H1 (cell line): ENCODE measurements at regions not wholly inside any gene's neighbourhood (a gene's known extent, or its start where the extent isn't known, plus 50 kb on each side); places are given as distances from the start of the nearest gene placed in this dataset.

Source experiments
- CTCF ChIA-PET: fragments of 300-600 bp; sonication (Branson Sonifier 250); formaldehyde crosslinking; loops from one replicate; lab custom pipeline; 2021; ENCODE audit not compliant: partially characterized antibody; lab: Charles Lee
- POLR2A ChIA-PET: fragments of 300-600 bp; sonication (Branson Sonifier 250); formaldehyde crosslinking; loops from one replicate; lab custom pipeline; 2021; ENCODE audit warnings: inconsistent platforms; ENCODE audit not compliant: partially characterized antibody; lab: Charles Lee
- DNase-seq, 2 experiments: peaks; one replicate each; pipeline versions ENCODE4 v3.0.0 to v3.0.0-alpha.2; 2010 to 2022; ENCODE audit warnings: low spot score in 2 of 2, low read depth in 1 of 2, mixed read lengths in 1 of 2
- FAIRE-seq: peaks from 2 replicates; lab custom pipeline; 2011; peaks lifted over from hg19 to GRCh38; lab: Jason Lieb, UNC
- H2AFZ ChIP-seq: 2 replicates; pipeline ENCODE4 v1.8.1; 2012; ENCODE audit warnings: low read length, inconsistent platforms
- H2AK5ac ChIP-seq: 2 replicates; pipeline ENCODE4 v1.6.1; 2013; ENCODE audit warnings: low read depth, low read length
- H2BK120ac ChIP-seq: replicated peaks from 2 replicates; pipeline ENCODE3; 2013; ENCODE audit warnings: low read depth, low read length, inconsistent platforms
- H2BK12ac ChIP-seq: 2 replicates; pipeline ENCODE4 v1.6.1; 2013; ENCODE audit warnings: low read depth, low read length
- H2BK15ac ChIP-seq: 2 replicates; pipeline ENCODE4 v1.6.1; 2013; ENCODE audit warnings: low read length
- H2BK20ac ChIP-seq: 2 replicates; pipeline ENCODE4 v1.6.1; 2013; ENCODE audit warnings: low read length
- H2BK5ac ChIP-seq: 2 replicates; pipeline ENCODE4 v1.6.1; 2013; ENCODE audit warnings: low read depth, low read length
- H3K14ac ChIP-seq: 2 replicates; pipeline ENCODE4 v1.6.1; 2013; ENCODE audit warnings: inconsistent platforms; ENCODE audit not compliant: insufficient read length
- H3K18ac ChIP-seq: 2 replicates; pipeline ENCODE4 v1.6.1; 2013; ENCODE audit warnings: low read length; ENCODE audit errors: extremely low read depth
- H3K23ac ChIP-seq: 2 replicates; pipeline ENCODE4 v1.6.1; 2013; ENCODE audit warnings: inconsistent platforms; ENCODE audit not compliant: insufficient read length
- H3K23me2 ChIP-seq: 2 replicates; pipeline ENCODE4 v1.6.1; 2013; ENCODE audit warnings: low read depth, low read length
- H3K27ac ChIP-seq: 2 replicates; pipeline ENCODE4 v1.6.1; 2011; ENCODE audit warnings: low read depth, low read length, inconsistent platforms
- H3K27me3 ChIP-seq, 4 experiments: replicated peaks in 1 of 4; 1 replicate in 1 of 4; 2 replicates in 3 of 4; pipeline versions ENCODE4 v1.6.1 to v1.8.1; 2011 to 2013; ENCODE audit warnings: low read length in 3 of 4, mild to moderate bottlenecking in 3 of 4, inconsistent platforms in 2 of 4, mixed read lengths in 2 of 4, moderate library complexity in 1 of 4; ENCODE audit not compliant: control insufficient read depth in 3 of 4, insufficient read depth in 3 of 4; ENCODE audit errors: extremely low read depth in 1 of 4
- H3K36me3 ChIP-seq, 4 experiments: 2 replicates each; pipeline versions ENCODE4 v1.6.1 to v1.8.1; 2011 to 2013; ENCODE audit warnings: mild to moderate bottlenecking in 4 of 4, low read length in 3 of 4, moderate library complexity in 2 of 4, control low read depth in 1 of 4, inconsistent platforms in 1 of 4; ENCODE audit not compliant: insufficient read depth in 4 of 4, control insufficient read depth in 2 of 4
- H3K4ac ChIP-seq: replicated peaks from 2 replicates; pipeline ENCODE3; 2013; ENCODE audit warnings: low read length, low read depth, mixed read lengths, inconsistent platforms; ENCODE audit not compliant: insufficient read length
- H3K4me1 ChIP-seq, 4 experiments: replicated peaks in 1 of 4; 1 replicate in 1 of 4; 2 replicates in 3 of 4; pipeline versions ENCODE4 v1.6.1 to v1.8.1; 2011 to 2013; ENCODE audit warnings: low read length in 3 of 4, inconsistent platforms in 2 of 4, mixed read lengths in 1 of 4; ENCODE audit not compliant: insufficient read depth in 4 of 4, control insufficient read depth in 3 of 4
- H3K4me2 ChIP-seq, 2 experiments: 2 replicates each; pipeline versions ENCODE4 v1.6.1 to v1.8.1; 2011 to 2013; ENCODE audit warnings: low read depth in 2 of 2, low read length in 2 of 2, control low read depth in 1 of 2, inconsistent platforms in 1 of 2, mild to moderate bottlenecking in 1 of 2; ENCODE audit not compliant: insufficient read depth in 1 of 2
- H3K4me3 ChIP-seq, 4 experiments: fragments of 200-600, 300-600 bp in 1 of 4; sonication (generic), shearing (Covaris generic), sonication (Bioruptor Twin) in 1 of 4; 2 replicates each; pipeline versions ENCODE4 v1.5.1 to v1.8.1; 2011 to 2016; ENCODE audit warnings: low read length in 4 of 4, low read depth in 3 of 4, control low read depth in 2 of 4, inconsistent platforms in 2 of 4, mild to moderate bottlenecking in 2 of 4, mixed read lengths in 1 of 4, moderate library complexity in 1 of 4; ENCODE audit not compliant: insufficient read depth in 2 of 4; ENCODE audit errors: extremely low read depth in 1 of 4
- H3K56ac ChIP-seq: replicated peaks from 2 replicates; pipeline ENCODE3; 2013; ENCODE audit warnings: low read depth, mild to moderate bottlenecking, mixed read lengths, low read length, inconsistent platforms; ENCODE audit not compliant: insufficient read length
- H3K79me1 ChIP-seq: 2 replicates; pipeline ENCODE4 v1.6.1; 2013; ENCODE audit warnings: low read depth, low read length, control low read depth
- H3K79me2 ChIP-seq, 2 experiments: 2 replicates each; pipeline versions ENCODE4 v1.6.1 to v1.8.1; 2012 to 2013; ENCODE audit warnings: low read length in 2 of 2, mild to moderate bottlenecking in 2 of 2, inconsistent platforms in 1 of 2; ENCODE audit not compliant: insufficient read depth in 2 of 2, control insufficient read depth in 1 of 2
- H3K9ac ChIP-seq, 4 experiments: replicated peaks in 1 of 4; 1 replicate in 1 of 4; 2 replicates in 3 of 4; pipeline versions ENCODE4 v1.6.1 to v1.8.1; 2011 to 2013; ENCODE audit warnings: low read depth in 3 of 4, low read length in 3 of 4, control low read depth in 2 of 4, mild to moderate bottlenecking in 2 of 4, moderate library complexity in 2 of 4, inconsistent platforms in 1 of 4; ENCODE audit errors: extremely low read depth in 1 of 4
- H3K9me3 ChIP-seq, 2 experiments: 2 replicates each; pipeline versions ENCODE4 v1.6.1 to v1.8.1; 2012 to 2013; ENCODE audit warnings: mild to moderate bottlenecking in 2 of 2, moderate library complexity in 2 of 2, control low read depth in 1 of 2, inconsistent platforms in 1 of 2, low read depth in 1 of 2, low read length in 1 of 2, mixed read lengths in 1 of 2; ENCODE audit not compliant: insufficient read depth in 2 of 2
- H4K20me1 ChIP-seq, 2 experiments: replicated peaks in 1 of 2; 2 replicates each; pipeline versions ENCODE3 to v1.8.1; 2011 to 2013; ENCODE audit warnings: inconsistent platforms in 2 of 2, low read length in 2 of 2, mild to moderate bottlenecking in 1 of 2; ENCODE audit not compliant: insufficient read depth in 2 of 2, control insufficient read depth in 1 of 2
- H4K5ac ChIP-seq: 2 replicates; pipeline ENCODE4 v1.6.1; 2013; ENCODE audit warnings: low read length, low read depth, mixed read lengths, inconsistent platforms; ENCODE audit not compliant: insufficient read length
- H4K8ac ChIP-seq: 2 replicates; pipeline ENCODE4 v1.8.0; 2013; ENCODE audit warnings: mild to moderate bottlenecking, moderate library complexity, low read length, inconsistent platforms; ENCODE audit not compliant: insufficient read depth; ENCODE audit errors: extremely low read depth
- H4K91ac ChIP-seq: replicated peaks from 2 replicates; pipeline ENCODE3; 2013; ENCODE audit warnings: low read length, mixed read lengths, inconsistent platforms; ENCODE audit not compliant: insufficient read length
- CBX8 ChIP-seq: fragments of 300-800, 300-1000 bp; sonication (generic); IDR thresholded peaks from 2 replicates; pipeline ENCODE4 v1.7.1; 2016; ENCODE audit warnings: low read depth, low read length, borderline replicate concordance
- CEBPB ChIP-seq: IDR thresholded peaks from 2 replicates; pipeline ENCODE4 v1.6.1; 2012; ENCODE audit warnings: low read depth, low read length
- JUN ChIP-seq: IDR thresholded peaks from 2 replicates; pipeline ENCODE4 v1.6.1; 2011; ENCODE audit warnings: low read depth, mild to moderate bottlenecking, improper control_type of control experiment, low read length
- JUND ChIP-seq: IDR thresholded peaks from 2 replicates; pipeline ENCODE4 v1.6.1; 2011; ENCODE audit warnings: mild to moderate bottlenecking, improper control_type of control experiment, low read length
- KDM1A ChIP-seq: fragments of 200-600, 300-600 bp; sonication (generic); IDR thresholded peaks from 2 replicates; pipeline ENCODE4 v1.7.1; 2016; ENCODE audit warnings: mild to moderate bottlenecking, low read length, borderline replicate concordance
- MAFK ChIP-seq: IDR thresholded peaks from 2 replicates; pipeline ENCODE4 v1.6.1; 2012; ENCODE audit warnings: low read depth, mild to moderate bottlenecking, improper control_type of control experiment, low read length
- WGBS, 2 experiments: shearing (Covaris generic) in 1 of 2; methylation state at CpG; one replicate each; pipeline versions ENCODE4 v1.1.6 to v1.1.7; 2013 to 2015; ENCODE audit warnings: low lambda C conversion rate in 2 of 2, mixed read lengths in 2 of 2, inconsistent platforms in 1 of 2, low coverage in 1 of 2, missing lambda C conversion rate in 1 of 2; ENCODE audit not compliant: insufficient replicate concordance in 2 of 2, insufficient coverage in 1 of 2, insufficient read length in 1 of 2; ENCODE audit errors: extremely low coverage in 1 of 2, missing lambda C conversion rate in 1 of 2; 5-methylcytosine and 5-hydroxymethylcytosine counted together

DNA sequence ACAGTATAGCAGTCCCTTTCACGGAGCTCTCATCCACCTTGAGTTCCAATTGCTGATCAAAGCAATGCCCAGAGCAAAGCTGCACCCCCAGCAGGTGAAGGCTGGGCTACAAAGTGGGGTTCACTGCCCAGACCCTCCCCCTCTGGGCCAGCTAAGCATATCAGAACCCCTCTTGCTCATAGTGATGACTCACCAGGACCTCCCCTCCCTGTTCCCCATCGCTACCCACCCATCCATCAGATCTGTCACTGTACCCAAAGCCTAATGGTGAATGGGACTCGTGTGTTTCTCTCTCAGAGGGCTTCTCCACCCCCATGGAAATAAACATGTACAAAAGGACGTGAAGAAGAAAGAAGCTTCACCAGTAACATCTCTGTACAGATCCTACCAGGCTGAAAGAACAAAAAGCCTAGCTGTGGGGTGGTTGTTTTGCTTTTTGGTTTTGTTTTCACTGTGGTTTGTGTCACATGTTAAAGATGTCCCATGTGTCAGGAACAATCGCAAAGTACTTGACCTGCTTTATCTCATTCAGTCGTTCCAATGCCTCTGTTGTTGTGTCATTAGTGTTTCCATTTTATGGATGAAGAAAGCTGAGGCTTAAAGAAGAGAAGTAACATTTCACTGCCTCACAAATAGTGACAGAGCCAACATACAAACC, 518.5 kb downstream of the CD83 start:
- no peak overlapping the region for H3K4me2 ChIP-seq
- H3K79me1 ChIP-seq, result no peaks in the 10 kb centered on the region; the same call in 1 of the 2 replicates
- no peak overlapping the region for H2AFZ ChIP-seq
- H4K8ac ChIP-seq, result no peak overlapping the region
- 0 out of 2 replicates have a peak overlapping the region, but pooled peaks have one; percentile 33 for H2BK15ac ChIP-seq
- no peaks in the 10 kb centered on the region for H3K9me3 ChIP-seq
- peak overlapping the region; percentile 36; the same call in 1 of the 2 replicates for H2BK20ac ChIP-seq
- CTCF ChIA-PET, result interaction anchor here (0.9 to 1.4 kb wide), 3 partner anchors 11 to 79 kb away, joined by 3 to 4 read pairs (median 3); no protein-coding TSS in a partner anchor
- no peak overlapping the region for H3K9ac ChIP-seq
- no peak overlapping the region for H3K23ac ChIP-seq
- no peak overlapping the region for H3K18ac ChIP-seq
- H4K5ac ChIP-seq, result no peak overlapping the region
- H2BK120ac ChIP-seq, result no peak overlapping the region
- no peak overlapping the region for H3K4ac ChIP-seq
- no peak for DNase-seq
- no peaks in the 10 kb centered on the region for H3K27me3 ChIP-seq
- TF ChIP-seq MAFK (no peak), KDM1A (no peak), CEBPB (no peak), CBX8 (no peak), JUN (no peak), JUND (no peak)
- no peak overlapping the region for H3K56ac ChIP-seq
- peak overlapping the region; percentile 46; the same call in 1 of the 2 replicates for H2AK5ac ChIP-seq
- H3K23me2 ChIP-seq, result no peaks in the 10 kb centered on the region; the same call in 1 of the 2 replicates
- H3K4me3 ChIP-seq, result no peak overlapping the region
- H2BK12ac ChIP-seq, result peak overlapping the region; percentile 56; the same call in 1 of the 2 replicates
- no peaks in the 10 kb centered on the region for H4K20me1 ChIP-seq
- H2BK5ac ChIP-seq, result no peak overlapping the region
- POLR2A ChIA-PET, result no interaction called here
- WGBS, 2 experiments, result 92% methylated on average over 6 of the region's 6 CpGs; no CpG with 5 or more reads in 1 of the 2 experiments
- no peak overlapping the region for H3K27ac ChIP-seq
- H3K79me2 ChIP-seq, result no peaks in the 10 kb centered on the region
- FAIRE-seq, result no peak
- H4K91ac ChIP-seq, result peak overlapping the region; percentile 4
- peaks cover 9 to 20% (median 14%) of the 10 kb centered on the region in 4 experiments for H3K4me1 ChIP-seq
- H3K36me3 ChIP-seq, result no peaks in the 10 kb centered on the region
- H3K14ac ChIP-seq, result no peak overlapping the region
